Mucosa of descending colon (tissue), 3 donors: ENCODE measurements at regions not wholly inside any gene's neighbourhood (a gene's known extent, or its start where the extent isn't known, plus 50 kb on each side); places are given as distances from the start of the nearest gene placed in this dataset.

Source experiments
- ATAC-seq: fragments of 200-7000 bp; cut with Tn5 transposase; one replicate; pipeline ENCODE4 v1.9.1; 2020; ENCODE audit warnings: mild to moderate bottlenecking, moderate library complexity
- DNase-seq, 3 donors: peaks; one replicate each; pipeline ENCODE4 v3.0.0-alpha.2; 2020
- H3K36me3 ChIP-seq: fragments of 200-600 bp; one replicate; pipeline ENCODE4 v1.8.0; 2021; ENCODE audit warnings: low read depth, mild to moderate bottlenecking
- H3K4me1 ChIP-seq: fragments of 200-600 bp; one replicate; pipeline ENCODE4 v1.8.0; 2021; ENCODE audit warnings: low read depth, mild to moderate bottlenecking
- H3K4me3 ChIP-seq: fragments of 200-600 bp; one replicate; pipeline ENCODE4 v1.8.0; 2021; ENCODE audit warnings: mild to moderate bottlenecking
- H3K9me3 ChIP-seq: fragments of 200-600 bp; one replicate; pipeline ENCODE4 v1.8.0; 2021; ENCODE audit warnings: mild to moderate bottlenecking
- intact Hi-C, 2 donors: fragments of 100-400 bp; cut with DNase I in 1 of 2; cut with micrococcal nuclease in 1 of 2; formaldehyde crosslinking; loops; one replicate each; pipeline versions ENCODE4 v1.11.0 to v1.11.1; 2022; cut with DNase I, micrococcal nuclease
- TF ChIP-seq, protein P1 (sequence below): fragments of 200-600 bp; IDR thresholded peaks from one replicate; pipeline ENCODE4 v1.8.0; 2022; ENCODE audit warnings: antibody characterized with exemption, mild to moderate bottlenecking
- donor health status: DM: no; HTN: no; CAD: no; lungs with moderate emphysema.
- donor health status: DM: no; HTN: no; CAD: no.
- donor health status: DM: no; HTN: yes; CAD: no.

DNA sequence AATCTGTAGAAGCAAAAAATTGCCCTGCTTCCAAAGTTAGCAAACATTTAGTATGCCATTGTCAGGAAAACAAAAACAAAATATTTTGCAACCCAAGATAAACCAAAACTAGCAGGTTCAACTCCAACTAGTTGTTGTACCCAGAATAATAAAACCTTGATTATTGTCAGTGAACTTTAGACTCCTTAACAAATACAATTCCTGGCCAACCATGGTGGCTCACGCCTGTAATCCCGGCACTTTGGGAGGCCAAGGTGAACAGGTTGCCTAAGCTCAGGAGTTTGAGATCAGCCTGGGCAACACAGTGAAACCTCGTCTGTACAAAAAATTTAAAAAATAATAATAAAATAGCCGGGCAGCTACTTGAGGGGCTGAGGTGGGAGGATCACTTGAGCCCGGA, 53.6 kb upstream of the EPCAM start:
- Histone ChIP-seq H3K9me3 (no peaks in the 10 kb centered on the region), H3K4me3 (no peak overlapping the region), H3K4me1 (peaks cover 18% of the 10 kb centered on the region), H3K36me3 (no peaks in the 10 kb centered on the region)
- intact Hi-C loops: no loop called here
- TF ChIP-seq, protein P1, sequence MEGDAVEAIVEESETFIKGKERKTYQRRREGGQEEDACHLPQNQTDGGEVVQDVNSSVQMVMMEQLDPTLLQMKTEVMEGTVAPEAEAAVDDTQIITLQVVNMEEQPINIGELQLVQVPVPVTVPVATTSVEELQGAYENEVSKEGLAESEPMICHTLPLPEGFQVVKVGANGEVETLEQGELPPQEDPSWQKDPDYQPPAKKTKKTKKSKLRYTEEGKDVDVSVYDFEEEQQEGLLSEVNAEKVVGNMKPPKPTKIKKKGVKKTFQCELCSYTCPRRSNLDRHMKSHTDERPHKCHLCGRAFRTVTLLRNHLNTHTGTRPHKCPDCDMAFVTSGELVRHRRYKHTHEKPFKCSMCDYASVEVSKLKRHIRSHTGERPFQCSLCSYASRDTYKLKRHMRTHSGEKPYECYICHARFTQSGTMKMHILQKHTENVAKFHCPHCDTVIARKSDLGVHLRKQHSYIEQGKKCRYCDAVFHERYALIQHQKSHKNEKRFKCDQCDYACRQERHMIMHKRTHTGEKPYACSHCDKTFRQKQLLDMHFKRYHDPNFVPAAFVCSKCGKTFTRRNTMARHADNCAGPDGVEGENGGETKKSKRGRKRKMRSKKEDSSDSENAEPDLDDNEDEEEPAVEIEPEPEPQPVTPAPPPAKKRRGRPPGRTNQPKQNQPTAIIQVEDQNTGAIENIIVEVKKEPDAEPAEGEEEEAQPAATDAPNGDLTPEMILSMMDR: no peak
- peak in 2 of 3 donors; percentile 43 to 54 for DNase-seq
- ATAC-seq: peak; percentile 58

DNA sequence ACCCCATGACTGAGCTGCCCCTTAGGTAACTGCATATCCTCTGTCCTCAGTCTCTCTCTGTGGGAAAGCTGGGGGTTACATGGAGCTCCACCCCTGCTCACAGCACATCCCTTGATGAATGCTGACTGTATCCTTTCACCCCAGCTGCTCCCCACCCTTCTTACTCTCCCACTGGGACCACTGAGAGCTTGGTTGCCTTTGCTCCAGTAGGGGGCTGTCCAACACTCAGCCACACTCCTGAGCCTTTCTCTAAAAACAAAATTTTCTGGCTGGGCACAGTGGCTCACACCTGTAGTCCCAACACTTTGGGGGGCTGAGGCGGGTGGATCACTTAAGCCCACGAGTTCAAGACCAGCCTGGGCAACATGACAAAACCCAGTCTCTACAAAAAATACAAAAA, 55.4 kb upstream of the EPCAM start:
- no peak for ATAC-seq
- no peak overlapping the region for H3K4me3 ChIP-seq
- H3K9me3 ChIP-seq: no peaks in the 10 kb centered on the region
- H3K36me3 ChIP-seq: no peaks in the 10 kb centered on the region
- peaks cover 25% of the 10 kb centered on the region for H3K4me1 ChIP-seq
- TF ChIP-seq, protein P1: no peak
- no peak for DNase-seq
- intact Hi-C loops: loop anchor here in 1 of 2 donors (5.0 kb wide), 1 partner anchor 41 kb away; no protein-coding TSS in a partner anchor

DNA sequence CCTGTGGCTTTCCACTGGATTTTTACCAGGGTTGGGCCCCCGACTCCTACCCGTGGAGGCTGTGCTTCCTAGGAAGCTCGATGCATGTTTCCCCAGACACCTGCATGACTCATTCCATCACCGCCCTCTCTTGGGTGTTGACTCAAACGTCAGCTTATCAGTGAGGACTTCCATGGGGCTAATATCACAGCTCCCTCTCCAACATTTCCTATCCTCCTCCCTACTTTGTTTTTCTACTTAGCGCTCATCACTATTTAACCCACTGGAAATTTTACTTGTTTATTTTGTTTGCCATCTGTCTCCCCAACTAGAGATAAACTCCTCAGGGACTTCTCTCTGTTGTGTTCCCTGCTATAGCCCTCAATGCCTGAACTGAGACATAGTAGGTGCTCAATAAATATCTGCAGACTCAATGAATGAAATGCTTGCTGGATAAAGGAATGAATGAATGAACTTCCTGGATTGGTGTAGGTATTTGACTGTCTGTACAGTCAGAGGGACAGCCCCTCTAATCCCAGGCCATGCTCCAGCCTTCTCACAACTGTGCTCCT, 55.9 kb upstream of the EPCAM start:
- Histone ChIP-seq H3K4me3 (no peak overlapping the region), H3K36me3 (no peaks in the 10 kb centered on the region), H3K4me1 (peaks cover 25% of the 10 kb centered on the region), H3K9me3 (no peaks in the 10 kb centered on the region)
- intact Hi-C loops: loop anchor here in 1 of 2 donors (5.0 kb wide), 1 partner anchor 41 kb away; no protein-coding TSS in a partner anchor
- DNase-seq: peak in 2 of 3 donors; percentile 54 to 74
- ATAC-seq: peak; percentile 71
- TF ChIP-seq, protein P1: no peak

DNA sequence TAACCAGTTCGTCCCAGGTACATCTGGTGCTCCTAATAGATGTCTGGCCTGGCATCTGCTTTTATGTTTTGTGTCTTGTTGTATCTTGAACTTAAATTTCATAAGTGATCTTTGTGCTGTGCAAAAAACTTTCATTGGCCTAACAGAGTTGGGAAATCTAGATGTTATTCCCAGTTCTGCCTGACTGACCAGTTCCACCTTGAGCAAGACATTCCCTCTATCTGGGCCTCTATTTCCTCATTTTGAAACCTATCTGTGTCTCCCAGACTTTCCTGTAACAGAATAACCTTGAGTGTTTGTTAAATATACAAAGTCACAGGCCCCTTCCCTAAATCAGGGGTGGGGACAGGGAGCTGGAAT, 56.6 kb upstream of the EPCAM start:
- Histone ChIP-seq H3K4me1 (peaks cover 30% of the 10 kb centered on the region), H3K36me3 (no peaks in the 10 kb centered on the region), H3K9me3 (no peaks in the 10 kb centered on the region), H3K4me3 (no peak overlapping the region)
- DNase-seq (no peak), ATAC-seq (no peak)
- intact Hi-C loops: loop anchor here in 1 of 2 donors (5.0 kb wide), 1 partner anchor 40 kb away; no protein-coding TSS in a partner anchor
- TF ChIP-seq, protein P1: no peak

DNA sequence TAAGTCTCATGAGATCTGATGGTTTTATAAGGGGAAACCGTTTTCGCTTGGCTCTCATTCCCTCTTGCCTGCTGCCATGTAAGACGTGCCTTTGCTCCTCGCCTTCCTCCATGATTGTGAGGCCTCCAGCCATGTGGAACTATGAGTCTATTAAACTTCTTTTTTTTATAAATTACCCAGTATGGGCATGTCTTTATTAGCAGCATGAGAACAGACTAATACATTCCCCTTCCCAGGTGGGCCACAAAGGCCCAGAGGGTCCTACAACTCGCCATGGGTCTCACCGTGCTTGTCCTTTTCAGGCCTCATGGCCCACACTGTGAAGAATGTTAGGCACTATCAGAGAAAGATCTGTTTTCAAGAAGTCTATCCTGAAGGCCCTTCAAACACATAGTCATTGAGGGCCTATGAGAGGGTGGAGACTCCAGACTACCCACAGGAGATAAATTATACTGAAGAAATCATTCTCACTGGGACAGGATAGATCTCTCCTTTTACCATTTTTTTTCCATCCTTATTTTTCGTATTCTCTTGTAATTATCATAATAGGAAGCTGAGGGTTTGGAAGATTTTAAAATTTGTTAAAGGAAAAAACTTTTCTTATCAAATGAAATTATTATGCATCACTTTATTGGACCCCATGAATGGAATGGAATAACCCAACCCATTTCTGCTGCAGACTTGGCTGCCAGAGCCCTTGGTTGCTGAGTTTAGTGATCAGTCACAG, 57.2 kb upstream of the EPCAM start:
- ATAC-seq (no peak), DNase-seq (no peak)
- Histone ChIP-seq H3K4me3 (no peak overlapping the region), H3K4me1 (peaks cover 32% of the 10 kb centered on the region), H3K9me3 (no peaks in the 10 kb centered on the region), H3K36me3 (no peaks in the 10 kb centered on the region)
- intact Hi-C loops: loop anchor here in 1 of 2 donors (5.0 kb wide), 1 partner anchor 40 kb away; no protein-coding TSS in a partner anchor
- TF ChIP-seq, protein P1: no peak
